ENCODE measurements at regions not wholly inside any gene's neighbourhood (a gene's known extent, or its start where the extent isn't known, plus 50 kb on each side); places are given as distances from the start of the nearest gene placed in this dataset.
"Not testable (repeated sequence)": the region's sequence is repeated elsewhere in the genome, so short reads cannot be mapped to it uniquely, and the experiment has no call there.

GRCh38 chr16:60553090-60553757 is 1483.0 kb downstream of the CDH8 start:
- DNase-seq (ENCODE audit: low spot score): no peak

DNA sequence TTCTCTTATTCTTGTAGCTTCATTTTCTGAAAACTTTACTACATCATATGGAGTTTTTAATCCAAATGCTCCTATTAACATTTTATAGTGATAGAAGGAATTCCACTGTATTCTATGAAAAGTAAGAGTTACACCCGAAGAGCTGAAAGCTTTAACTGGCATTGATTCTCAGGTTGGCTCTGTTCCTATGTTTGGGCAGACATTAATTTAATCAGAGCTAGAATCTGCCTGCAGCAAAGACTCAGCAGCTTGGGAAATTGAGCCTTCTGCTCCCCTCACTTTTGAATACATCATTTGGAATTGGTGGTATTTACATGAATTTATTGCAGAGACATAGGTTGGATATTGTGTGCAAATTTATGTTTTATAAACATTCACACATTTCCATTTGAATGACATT is 1494.7 kb downstream of the CDH8 start:
- no peak for DNase-seq (ENCODE audit: low spot score)

DNA sequence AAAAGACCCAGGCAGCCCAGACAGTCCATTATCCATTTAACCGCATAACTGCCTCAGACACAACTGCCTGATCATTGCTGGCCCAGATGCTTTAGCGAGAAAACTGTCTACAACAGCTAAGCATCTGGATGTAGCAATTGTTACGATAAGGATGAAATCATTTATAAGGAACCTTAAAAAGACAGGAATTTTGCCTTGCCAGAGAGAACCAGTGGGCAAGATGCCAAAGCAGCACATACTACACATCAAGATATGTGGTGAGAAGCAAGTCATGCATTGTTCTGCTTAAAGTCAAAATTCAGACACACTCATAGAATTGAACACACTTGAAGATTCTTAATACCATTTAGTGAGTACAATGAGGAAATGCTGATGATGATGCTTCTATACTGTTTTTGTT is 1525.3 kb downstream of the CDH8 start:
- DNase-seq (ENCODE audit: low spot score): no peak

DNA sequence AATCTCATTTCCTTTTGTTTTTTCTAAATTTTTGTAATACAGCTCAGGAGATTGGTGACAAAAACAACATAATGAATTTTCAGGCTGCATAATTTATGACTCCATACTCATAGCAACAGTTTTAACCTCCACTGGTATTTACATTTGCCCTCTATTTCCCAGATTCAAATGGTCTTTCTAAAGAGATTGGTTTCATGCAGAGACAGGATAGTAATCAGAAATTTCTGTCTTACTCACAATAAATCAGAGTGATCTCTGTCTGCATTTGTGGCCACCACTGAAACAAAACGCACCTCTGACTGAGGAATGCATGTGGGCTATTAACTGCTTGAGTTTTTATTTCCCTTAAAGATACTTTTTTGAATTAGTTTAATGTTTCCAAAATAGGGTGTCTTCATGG is 1526.0 kb downstream of the CDH8 start:
- DNase-seq (ENCODE audit: low spot score): no peak

- no peak for DNase-seq (ENCODE audit: low spot score)
Observed at GRCh38 chr16:60491273-60491672, 1545.0 kb downstream of the CDH8 start.

DNA sequence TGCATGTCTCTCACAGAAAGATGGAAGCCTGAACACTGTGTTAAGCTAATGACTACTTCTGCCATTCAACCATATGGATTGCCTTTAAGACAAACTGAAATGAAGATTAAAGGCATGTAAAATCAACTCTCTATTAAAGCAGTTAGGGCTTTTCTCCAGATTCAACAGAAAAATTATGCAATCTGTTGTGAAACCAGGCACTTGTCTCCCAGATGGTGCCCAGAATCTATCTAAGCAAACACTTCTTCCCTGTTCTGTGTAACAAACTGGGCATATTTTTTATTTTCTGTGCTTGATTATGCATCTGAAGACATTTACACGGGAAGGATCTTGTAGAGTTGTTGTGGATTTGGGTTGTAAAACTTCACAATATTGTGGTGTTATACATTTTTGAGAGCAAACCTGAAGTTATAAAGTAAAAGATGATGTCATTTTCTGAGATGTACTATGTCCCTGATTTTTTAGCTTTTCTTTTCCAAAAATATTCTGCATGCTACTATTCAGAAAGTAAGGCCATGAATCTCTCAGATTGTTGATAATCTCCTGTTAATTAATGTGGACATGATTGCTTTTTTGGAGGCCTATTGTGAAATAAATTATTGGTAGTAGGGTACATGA is 1550.3 kb downstream of the CDH8 start:
- DNase-seq (ENCODE audit: low spot score): no peak

GRCh38 chr16:60484901-60485300 is 1551.3 kb downstream of the CDH8 start:
- DNase-seq (ENCODE audit: low spot score): no peak

DNA sequence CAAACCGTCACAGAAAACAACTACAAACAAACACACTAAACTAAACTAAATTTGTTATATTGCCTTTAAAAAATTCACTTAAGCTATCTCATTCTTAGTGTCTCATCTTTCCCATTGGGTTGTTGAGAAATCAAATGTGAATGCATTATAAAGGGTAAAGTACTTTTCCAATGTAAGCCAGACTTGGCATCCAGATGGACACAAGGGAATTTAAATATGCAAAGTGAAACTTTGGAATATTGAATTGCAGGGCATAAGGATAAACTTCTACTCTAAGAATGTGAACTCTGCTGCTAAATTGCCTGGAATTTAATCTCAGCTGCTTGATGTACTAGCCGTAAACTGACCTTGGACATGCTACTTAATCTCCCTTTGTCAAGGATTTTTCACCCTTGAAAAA is 1554.6 kb downstream of the CDH8 start:
- DNase-seq (ENCODE audit: low spot score): no peak

GRCh38 chr16:60478810-60479209 is 1557.4 kb downstream of the CDH8 start:
- no peak for DNase-seq (ENCODE audit: low spot score)

DNA sequence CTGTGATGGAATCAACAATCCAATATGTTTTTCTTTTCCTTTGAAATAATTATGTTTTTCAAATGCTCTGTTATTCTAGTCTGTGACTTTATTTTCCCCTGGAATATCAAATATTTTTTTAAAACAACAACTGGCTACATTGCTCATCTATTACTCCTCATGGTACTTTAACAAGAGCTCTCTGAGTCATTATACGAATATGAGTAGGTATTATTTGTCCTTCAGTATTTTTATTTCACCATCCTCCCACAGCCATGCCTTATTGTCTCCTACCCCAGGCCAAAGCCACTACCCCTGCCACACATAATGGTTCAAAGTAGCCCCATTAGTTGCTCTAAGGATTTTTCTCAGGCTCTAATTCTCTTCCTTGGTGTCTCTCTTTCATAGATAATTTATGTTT is 1572.3 kb downstream of the CDH8 start:
- no peak for DNase-seq (ENCODE audit: low spot score)

DNA sequence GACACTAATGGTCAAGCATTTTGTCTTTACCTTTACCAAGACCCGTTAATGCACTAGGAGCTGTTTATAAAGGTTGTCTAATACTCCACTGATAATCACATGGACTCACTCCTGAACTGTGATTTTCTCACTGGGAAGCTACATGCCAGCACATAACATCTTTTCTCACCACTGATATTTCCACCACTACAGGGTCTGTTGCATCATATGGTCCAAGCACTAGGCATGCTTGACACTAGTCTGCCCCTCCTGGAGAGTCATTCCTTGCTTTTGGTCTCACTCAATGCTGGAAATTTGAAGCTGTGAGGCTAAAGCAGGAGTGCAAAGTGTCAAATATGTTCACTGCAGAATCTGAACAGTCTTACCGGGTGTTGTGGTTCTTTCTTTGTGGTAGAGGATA is 1576.8 kb downstream of the CDH8 start:
- DNase-seq (ENCODE audit: low spot score): no peak

GRCh38 chr16:60458255-60458654 is 1578.0 kb downstream of the CDH8 start:
- no peak for DNase-seq (ENCODE audit: low spot score)

DNA sequence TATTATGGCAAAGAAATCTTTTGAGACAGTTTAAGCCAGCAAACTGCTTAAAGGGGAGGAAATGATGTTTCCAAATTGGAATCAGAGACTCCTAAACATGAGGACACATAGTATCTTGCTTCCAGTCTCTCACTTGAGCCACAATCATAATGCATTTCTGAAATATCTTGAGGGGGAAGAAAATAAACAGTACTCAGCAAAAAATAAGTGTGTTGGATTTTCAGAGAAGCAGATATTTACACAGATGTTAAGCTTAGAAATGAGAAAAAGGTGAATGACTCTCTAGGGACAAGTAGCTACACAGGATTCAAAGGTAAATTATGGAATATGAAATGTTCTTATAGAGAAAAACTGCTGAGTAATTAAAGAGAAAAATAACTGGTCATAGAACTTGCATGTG is 1583.6 kb downstream of the CDH8 start:
- DNase-seq (ENCODE audit: low spot score): no peak

- DNase-seq (ENCODE audit: low spot score): no peak
Observed at GRCh38 chr16:60438894-60439293, 1597.3 kb downstream of the CDH8 start.

DNA sequence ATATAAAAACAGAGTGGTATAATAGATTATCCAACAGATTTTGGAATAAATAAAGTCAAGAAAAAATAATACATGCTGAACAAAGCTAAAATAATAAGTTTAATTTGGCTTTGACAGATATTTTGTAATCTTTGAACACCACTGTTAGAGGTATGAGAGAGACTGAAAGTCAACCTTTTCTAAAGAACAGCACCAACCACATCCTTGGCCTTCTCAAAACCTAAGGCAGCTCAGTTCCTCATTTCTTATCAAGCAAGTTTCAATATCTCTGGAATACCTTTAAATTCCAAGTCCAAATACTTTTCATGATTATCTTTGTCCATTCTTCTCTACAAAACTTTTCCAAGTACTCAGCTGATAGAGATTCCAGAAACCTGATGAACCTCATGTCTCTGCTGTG is 1603.8 kb downstream of the CDH8 start:
- no peak for DNase-seq (ENCODE audit: low spot score)

- no peak for DNase-seq (ENCODE audit: low spot score)
Observed at GRCh38 chr16:60419859-60420258, 1616.4 kb downstream of the CDH8 start.

GRCh38 chr16:60414613-60415012 is 1621.6 kb downstream of the CDH8 start:
- no peak for DNase-seq (ENCODE audit: low spot score)

DNA sequence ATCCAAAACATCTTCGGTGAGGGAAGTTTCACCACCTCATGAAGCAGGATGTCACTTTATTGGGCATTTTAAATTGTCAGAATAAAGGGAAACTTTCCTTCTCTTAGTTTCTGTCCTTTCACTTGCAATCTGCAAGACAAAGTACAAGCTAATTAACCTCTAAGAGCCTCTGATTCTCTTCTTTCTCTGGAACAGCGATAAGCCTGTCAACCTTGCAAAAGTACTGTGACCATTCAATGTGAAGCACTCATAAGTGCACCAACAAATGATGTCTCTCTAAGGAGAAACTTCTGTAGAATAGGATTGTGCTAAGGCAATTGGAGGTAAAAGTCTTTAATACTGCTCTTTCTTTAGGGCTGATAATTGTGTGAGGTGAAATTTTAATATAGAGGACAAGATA is 1622.3 kb downstream of the CDH8 start:
- no peak for DNase-seq (ENCODE audit: low spot score)

GRCh38 chr16:60407606-60408005 is 1628.6 kb downstream of the CDH8 start:
- DNase-seq (ENCODE audit: low spot score): no peak

DNA sequence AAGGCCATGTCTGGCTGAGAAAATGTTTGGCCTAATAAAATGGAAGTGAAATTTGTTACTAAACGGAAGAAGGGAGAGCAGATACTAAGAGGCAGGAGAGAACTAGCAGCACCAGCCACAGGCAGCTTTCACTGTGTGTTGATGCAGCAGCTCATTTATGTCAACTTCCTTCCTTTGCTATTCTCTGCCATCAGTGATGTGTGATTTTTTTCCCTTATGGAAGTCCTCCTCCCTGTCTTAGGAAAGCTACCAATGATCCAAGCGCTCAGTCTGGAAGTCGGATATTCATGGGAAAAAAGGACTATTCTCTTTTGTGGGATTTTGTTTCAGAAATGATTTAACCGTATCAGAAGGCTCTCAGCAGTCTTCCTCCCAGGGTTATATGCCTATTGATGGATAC is 1629.2 kb downstream of the CDH8 start:
- DNase-seq (ENCODE audit: low spot score): no peak

DNA sequence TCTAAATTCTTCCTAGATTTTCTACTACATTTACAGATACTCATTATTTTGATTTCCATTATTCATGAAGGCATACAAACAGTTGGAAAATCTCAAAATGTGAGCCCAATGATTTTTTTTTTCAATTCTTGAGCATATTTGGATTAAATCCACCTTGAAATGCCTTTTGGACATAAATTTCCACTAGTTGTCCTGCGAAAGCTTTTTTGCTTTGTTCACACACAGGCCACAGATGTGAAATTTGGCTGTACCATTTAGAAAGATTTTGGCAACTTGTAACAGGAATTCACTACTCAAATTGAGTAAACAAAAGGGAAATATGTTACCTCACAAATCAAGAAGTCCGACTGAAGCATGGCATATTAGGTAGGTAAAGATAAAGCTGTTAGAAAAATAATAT is 1631.0 kb downstream of the CDH8 start:
- no peak for DNase-seq (ENCODE audit: low spot score)

GRCh38 chr16:60404401-60404800 is 1631.8 kb downstream of the CDH8 start:
- DNase-seq (ENCODE audit: low spot score): no peak

DNA sequence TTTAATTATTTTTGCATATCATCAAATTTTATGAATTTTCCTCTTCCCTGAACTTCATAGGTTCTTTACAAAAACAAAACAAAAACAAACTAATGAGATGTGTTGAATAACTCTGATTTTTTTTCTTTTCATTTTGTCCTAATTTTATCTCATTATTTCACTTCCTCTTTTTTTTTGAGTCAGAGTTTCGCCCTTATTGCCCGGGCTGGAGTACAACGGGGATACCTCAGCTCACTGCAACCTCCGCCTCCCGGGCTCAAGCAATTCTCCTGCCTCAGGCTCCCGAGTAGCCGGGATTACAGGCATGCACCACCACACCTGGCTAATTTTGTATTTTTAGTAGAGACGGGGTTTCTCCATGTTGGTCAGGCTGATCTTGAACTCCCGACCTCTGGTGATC is 1633.3 kb downstream of the CDH8 start:
- DNase-seq (ENCODE audit: low spot score): not testable (repeated sequence)

DNA sequence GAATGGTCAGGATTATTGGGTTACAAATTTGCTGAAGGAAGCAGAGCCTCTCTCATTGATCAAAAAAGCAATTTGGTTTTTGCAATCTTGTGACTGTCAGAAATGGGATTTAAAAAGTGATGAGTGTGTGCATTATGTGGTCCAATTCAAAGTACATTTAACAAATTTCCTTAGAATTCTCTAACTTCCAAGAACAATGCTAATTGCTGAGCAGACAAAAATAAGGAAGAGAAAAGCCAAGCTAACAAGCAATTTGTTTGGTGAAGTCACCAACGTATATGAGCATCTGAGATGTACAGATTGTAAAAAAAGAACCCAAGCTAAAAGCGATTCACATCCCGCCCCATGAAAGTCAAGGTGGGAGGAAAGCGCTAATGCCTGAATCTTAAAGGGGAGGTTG is 1643.9 kb downstream of the CDH8 start:
- DNase-seq (ENCODE audit: low spot score): no peak

Measured in ecto neural progenitor cell (in vitro differentiated cells).